NCI-H128 (cell line): ENCODE measurements at regions not wholly inside any gene's neighbourhood (a gene's known extent, or its start where the extent isn't known, plus 50 kb on each side); places are given as distances from the start of the nearest gene placed in this dataset.
"Not testable (repeated sequence)": the region's sequence is repeated elsewhere in the genome, so short reads cannot be mapped to it uniquely, and the experiment has no call there.

Experiments used
- DNase-seq: peaks from one replicate; lab custom pipeline; 2025; ENCODE audit not compliant: unreplicated experiment; lab: John Stamatoyannopoulos, UW

DNA sequence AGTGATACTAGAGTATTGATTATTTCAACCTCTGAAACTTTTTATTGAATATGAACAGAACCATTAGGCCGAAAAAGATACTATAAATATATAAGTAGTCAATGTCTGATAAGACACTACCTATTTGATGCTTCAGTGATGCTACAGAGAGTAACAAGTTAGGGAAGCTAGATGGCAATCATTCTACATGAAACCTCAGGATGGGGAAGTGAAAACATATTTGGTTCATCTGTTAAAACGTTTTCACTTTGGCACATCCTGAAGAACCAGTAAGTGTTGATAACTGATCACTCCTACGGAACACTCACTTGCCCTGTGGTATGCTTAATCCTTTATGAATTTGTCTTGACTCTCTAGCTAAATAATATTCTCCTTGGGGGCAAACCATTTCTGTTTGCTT is 1064.9 kb downstream of the NXPH1 start:
- DNase-seq = no peak

DNA sequence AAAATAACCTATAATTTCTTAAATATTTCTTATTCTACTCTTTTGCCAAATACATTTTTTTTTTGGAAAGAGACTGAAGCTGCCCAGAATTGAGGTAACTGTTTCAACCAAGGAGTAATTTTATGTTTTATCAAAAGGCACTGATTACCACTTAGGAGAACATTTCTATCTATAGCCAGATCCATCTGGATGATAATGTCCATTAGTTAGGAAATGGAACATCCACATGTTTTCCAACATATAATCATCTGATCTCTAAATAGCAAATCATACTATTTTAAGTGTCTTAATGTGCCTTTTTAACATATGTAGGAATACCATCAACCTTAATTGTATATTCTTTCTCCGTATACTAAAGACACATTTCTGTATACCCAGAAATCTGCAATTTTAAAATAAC is 1068.9 kb downstream of the NXPH1 start:
- DNase-seq = no peak

DNA sequence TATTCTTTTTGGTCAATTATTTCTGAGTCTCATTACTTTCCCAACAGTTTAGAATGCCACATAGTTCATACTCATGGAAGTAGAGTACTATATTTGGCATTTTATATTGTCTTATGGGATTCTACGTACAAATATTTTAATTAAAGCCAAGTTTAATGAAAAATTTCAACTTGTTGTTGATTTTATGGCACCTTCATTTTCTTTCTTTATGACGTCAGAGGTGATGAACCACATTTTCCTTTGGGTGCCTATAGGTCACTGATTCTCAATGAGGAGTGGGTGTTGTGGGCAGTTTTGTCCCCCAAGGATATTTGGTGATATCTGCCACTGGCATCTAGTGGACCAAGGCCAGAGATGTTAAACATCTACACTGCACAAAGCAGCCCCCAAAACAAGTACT is 1071.3 kb downstream of the NXPH1 start:
- no peak for DNase-seq

DNA sequence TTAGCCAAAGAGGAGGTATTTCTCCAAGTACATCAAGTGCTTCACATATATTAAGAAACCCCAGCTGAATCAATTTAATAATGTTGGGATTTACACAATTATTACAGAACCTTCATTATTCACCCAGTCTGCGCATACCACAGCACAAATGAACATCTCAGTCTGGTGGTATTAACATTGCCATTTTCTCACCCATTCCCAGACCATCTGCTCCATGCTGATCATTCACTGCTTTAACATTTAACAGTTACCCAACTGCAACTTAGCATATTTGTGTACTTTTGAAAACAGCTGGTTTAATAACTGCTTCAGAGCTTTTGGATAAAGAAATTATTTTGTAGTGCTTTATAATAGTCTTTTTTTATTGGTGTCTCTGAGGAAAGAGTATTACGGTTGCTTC is 1072.1 kb downstream of the NXPH1 start:
- no peak for DNase-seq

DNA sequence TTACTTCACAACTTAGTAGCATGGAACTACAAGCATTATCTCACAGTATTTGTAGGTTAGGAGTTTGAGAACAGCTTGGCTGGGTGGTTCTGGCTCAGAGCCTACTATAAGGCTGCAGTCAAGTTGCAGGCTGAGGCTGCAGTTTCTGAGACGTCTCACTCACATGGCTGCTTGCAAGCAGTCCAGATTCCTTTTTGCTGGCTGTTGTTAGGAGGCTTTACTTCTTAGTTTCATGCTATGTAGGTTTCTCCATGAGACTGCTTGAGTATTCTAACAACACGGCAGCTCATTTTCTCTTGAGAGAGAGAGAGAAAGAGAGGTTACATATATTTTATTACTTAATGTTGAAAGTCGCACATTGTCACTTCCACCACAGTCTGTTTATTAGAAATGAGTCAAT is 1073.9 kb downstream of the NXPH1 start:
- no peak for DNase-seq

DNA sequence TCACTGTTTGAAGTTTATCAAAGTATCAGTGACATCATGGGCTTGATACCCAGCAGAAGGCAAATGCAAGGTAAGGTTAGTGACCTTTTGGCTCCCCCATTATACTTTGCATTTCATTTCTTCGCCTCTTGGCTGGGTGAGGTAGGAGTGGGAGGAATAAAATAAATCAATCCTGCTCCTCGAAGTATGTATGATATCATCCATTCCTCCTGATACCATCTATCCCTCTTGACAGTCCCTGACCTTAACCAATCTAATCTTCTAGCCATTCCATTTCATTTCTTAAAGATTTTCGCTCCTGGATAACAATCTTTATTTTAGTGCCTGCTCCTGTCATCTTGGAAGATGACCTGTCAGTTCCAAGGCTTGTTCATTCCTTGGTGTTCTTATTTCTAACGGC is 1083.3 kb downstream of the NXPH1 start:
- DNase-seq = no peak

DNA sequence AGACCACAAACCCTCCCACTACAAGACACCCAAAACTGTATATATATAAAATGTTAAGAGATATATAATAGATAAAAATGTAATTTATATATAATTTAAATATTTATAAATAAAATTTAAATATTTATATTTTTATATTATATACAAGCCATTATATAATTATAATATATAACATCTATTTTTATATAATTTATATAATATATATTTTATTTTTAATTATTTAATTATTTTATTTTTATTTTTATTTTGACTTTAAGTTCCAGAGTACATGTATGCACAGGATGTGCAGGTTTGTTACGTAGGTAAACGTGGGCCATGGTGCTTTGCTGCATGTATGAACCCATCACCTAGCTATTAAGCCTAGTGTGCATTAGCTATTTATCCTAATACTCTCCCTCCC is 1090.2 kb downstream of the NXPH1 start:
- no peak for DNase-seq

DNA sequence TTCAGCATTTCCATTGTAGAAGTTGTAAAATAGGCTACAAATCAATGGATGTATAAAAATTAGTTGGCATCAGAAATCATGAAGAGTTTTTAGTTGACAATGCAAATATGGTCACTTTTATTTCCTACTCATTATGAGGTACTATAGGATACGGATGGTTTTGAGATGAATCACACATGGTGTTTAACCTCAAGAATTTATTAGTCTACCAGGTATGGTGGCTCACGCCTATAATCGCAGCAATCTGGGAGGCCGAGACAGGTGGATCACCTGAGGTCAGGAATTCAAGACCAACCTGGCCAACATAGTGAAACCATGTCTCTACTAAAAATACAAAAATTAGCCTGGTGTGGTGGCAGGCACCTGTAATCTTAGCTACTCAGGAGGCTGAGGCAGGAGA is 1119.0 kb downstream of the NXPH1 start:
- not testable (repeated sequence) for DNase-seq

DNA sequence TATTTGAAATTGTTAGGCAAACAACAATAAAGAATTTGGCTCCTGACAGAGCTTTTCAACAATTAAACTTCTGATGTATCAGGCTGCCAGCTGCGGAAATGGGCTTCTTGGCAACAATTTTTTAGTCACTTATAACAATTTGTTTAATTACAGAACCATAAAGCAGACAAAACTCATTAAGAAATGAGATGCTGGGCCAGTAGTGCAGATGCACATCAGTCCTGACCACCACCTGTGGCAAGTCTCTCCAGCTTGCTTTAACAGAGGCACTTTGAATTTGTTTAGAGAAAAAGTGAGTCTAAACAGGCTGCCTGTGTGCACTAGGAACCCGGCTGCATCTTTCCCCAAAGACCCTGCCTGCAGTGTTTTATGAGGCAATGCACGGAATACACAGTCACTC is 1124.4 kb downstream of the NXPH1 start:
- no peak for DNase-seq

DNA sequence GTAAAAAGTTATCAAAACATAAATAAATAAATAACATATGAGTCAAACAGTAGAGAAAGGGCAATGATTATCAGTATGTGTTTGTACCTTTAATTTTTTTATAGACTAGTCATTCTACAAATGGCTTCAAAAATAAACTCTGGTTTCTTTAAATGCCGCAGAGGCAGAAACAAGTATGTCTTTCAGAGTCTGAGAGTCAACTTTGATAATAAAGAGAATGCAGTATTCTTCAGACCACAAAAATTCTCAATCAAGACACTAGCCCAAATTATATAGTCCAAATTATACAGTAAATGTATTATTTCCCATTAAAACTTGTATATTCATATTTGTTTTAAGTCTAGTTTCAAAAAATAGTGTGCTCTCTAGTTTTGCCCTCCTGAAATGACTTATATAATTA is 1142.3 kb downstream of the NXPH1 start:
- no peak for DNase-seq

DNA sequence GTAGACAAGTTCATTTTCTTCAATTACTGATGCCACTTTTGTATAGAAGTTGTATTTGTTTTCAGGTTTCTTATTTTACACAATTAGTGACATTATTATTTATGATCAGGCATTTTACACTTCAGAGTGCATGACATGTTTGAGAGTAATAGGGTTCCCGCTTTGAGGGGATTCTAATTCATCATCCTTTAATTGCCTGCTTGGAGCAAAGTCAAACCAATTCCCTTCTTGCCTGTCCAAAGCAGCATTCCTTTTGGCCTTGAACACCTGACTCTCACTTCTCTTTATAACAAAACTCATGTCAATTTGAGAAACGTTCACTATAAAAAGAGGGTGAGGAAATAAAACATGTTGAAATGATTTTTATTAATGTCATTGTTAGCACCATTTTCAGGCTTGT is 1149.4 kb downstream of the NXPH1 start:
- DNase-seq = no peak

DNA sequence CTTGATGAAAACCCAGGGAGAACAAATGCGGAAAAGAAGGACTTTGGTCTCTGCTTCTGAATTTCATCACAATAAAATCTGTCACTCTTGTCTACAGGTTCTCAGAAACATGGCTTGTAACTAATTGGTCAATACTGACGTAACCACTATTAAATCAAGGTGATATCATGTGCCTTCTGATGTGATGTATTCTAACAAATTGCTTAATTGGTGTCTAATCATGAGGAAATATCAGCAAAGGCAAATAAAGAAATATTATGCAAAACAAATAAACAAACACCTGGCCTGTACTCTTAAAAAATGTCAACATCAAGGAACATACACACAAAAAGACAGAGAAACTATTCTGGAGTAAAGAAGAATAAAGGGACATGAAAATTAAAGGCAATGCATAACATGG is 1165.0 kb downstream of the NXPH1 start:
- DNase-seq = no peak

DNA sequence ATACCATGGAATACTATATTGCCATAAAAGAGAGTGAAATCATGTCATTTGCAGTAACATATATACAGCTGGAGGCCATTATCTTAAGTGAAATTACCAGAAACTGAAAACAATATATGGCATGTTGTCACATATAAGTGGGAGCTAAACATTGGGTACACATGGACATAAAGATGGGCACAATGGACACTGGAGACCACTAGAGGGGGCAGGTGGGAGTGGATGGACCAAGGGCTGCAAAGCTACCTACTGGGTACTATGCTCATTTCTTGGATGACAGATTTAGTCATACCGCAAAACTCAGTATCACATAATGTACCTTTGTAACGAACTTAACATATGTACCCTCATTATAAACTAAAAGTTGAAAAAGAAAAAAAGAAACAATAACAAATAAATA is 1167.6 kb downstream of the NXPH1 start:
- DNase-seq = no peak

DNA sequence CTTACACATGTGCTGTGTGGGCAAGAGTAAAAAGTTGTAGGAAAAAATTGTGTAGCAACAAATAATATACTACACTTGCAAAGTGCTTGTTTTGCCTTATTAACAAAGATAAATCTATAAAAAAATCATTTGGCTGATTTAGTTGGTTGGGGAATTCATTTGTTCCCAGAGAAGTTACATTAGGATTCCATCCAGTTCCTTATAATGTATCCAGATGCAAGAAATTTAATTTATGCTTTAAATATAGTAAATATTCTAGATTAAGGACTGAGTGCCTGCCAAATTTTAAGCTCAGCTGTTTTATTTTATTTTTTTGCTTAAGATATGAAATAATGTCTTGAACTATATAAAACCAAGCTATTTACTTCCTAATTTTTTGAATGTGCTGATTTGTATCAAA is 1169.9 kb downstream of the NXPH1 start:
- DNase-seq = no peak

DNA sequence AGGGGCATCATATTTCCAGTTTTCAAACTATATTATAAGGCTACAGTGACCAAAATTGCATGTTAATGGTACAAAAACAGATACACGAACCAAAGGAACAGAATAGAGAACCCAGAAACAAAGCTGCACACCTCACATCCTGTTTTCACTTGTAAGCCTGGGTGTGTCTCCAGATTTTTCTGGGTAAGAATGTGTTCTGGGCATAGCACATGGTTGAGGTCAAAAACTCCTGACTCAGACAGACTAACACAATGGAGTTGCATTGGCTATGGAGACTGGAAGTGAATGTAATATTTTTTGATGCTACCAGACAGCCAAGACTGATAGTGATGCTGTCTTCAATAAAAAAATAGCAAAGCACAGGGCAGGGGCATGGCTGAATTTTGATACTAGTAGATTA is 1175.2 kb downstream of the NXPH1 start:
- DNase-seq = no peak

DNA sequence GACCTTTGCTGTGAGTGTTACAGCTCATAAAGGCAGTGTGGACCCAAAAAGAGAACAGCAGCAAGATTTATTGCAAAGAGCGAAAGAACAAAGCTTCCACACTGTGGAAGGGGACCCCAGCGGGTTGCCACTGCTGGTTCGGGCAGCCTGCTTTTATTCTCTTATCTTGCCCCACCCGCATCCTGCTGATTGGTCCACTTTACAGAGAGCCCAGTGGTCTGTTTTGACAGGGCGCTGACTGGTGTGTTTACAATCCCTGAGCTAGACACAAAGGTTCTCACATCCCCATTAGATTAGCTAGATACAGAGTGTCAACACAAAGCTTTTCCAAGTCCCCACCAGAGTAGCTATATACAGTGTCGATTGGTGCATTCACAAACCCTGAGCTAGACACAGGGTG is 1187.5 kb downstream of the NXPH1 start:
- DNase-seq = not testable (repeated sequence)

DNA sequence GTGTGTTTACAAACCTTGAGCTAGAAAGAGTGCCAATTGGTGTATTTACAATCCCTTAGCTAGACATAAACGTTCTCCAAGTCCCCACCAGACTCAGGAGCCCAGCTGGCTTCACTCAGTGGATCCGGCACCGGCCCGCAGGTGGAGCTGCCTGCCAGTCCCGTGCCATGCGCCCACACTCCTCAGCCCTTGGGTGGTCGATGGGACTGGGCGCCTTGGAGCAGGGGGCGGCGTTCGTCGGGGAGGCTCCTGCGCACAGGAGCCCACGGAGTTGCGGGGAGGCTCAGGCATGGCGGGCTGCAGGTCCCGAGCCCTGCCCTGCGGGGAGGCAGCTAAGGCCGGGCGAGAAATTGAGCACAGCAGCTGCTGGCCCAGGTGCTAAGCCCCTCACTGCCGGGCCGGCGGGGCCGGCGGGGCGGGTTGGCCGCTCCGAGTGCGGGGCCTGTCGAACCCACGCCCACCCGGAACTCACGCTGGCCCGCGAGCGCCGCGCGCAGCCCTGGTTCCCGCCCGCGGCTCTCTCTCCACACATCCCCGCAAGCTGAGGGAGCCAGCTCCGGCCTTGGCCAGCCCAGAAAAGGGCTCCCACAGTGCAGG is 1188.0 kb downstream of the NXPH1 start:
- DNase-seq = not testable (repeated sequence)

DNA sequence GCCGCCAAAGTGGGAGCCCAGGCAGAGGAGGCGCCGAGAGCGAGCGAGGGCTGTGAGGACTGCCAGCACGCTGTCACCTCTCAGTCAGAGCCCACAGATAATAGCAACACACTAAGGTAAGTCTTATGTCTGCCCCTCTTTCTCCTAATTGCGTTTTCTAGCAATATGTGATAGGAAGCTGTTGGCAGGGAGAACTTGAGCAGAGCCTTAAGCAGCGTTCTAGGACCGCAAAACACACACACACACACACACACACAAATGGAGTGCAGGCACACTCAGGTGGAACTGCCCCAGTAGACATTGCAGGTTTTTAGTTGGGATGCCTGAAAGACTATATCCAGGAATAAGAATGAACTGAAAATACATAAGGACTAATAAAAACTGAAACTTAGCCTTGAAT is 1188.5 kb downstream of the NXPH1 start:
- no peak for DNase-seq

DNA sequence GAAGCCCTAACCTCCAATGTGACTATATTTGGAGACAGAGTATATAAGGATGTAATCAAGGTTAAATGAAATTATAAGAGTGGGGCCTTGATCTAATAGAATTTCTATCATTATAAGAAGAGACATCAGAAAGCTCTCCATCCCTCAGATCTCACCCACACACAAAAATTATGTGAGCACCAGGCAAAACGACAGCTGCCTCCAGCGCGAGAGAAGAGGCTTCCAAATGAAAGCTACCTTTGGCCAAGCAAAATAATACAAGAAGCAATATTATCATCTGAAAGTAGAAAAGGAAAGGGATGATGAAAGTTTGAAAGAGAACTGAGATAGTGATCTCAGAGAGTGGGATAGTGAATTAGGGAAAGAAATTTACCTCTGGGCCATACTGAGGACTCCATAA is 1192.5 kb downstream of the NXPH1 start:
- no peak for DNase-seq

DNA sequence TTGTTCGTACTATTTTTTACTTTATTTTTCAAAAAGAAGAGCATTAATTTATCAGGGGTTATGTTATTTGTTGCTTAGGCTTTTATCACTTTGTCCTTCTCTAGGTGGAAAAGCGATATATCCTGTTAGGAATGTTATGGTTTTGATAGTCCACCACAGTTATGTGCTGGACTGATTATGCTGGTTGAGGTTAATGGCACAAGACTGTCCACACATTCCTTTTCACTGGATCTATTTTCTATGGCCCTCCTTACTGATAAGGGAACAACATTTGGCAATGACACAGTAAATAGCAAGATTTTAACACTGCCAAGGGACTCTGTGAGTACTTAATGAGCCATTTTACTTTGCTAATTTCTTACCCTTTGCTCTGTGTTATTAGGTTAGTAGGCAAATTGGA is 1212.3 kb downstream of the NXPH1 start:
- no peak for DNase-seq

DNA sequence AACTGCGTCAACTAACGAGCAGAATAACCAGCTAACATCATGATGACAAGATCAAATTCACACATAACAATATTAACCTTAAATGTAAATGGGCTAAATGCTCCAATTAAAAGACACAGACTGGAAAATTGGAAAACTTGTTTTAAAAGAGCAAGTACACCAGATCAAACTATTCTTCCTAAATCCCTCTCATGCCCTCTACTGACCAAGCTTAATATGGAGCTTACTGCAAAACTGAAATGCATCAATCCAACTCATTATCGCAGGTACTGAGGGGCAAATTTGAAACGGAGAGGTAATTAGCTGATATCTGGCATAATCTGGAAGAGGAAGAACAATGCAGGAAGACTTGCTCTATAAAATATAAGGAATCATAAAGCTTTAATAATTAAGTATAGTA is 1223.8 kb downstream of the NXPH1 start:
- no peak for DNase-seq

DNA sequence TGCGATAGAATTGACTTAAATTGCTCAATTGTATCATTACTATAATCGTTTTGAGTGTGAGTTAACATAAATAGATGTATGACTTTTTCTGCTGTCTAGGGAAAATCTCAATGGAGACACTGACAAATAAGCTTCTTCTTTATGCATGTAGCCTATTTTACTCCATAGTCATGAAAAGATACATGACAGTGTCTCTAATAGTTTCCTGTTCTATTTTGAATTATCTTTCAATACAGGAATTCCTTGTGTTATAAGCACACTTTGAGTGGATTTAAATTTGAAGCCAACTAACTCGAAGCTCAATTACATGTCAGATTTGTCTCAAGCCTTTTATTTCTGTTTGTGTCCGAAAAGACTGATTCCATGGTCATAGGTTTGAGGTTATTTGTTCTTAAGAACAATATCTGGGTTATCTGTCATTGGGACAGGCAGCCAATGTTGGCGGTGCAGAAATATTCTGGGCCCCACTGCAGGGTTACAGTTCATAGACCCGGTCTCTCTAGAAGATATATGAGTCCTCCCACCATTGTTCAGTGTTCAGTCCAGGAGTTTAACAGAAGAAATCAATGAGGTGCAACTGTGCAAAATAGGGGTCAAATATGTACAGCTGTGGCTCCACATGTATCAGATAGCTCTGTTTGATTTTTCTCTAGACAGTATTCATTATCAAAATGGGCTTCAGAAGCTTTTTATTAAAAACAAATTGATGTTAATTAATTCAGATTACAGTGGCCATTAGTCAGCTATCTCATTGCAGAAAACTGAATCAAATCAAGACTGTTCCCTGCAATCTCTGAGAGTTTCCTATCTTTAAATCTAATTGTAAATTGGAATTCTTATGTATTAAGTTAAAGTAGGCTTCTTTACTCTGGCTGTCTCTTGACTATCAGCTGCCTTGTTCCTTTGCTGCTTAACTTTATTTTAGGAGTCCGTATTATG is 1238.8 kb downstream of the NXPH1 start:
- no peak for DNase-seq

DNA sequence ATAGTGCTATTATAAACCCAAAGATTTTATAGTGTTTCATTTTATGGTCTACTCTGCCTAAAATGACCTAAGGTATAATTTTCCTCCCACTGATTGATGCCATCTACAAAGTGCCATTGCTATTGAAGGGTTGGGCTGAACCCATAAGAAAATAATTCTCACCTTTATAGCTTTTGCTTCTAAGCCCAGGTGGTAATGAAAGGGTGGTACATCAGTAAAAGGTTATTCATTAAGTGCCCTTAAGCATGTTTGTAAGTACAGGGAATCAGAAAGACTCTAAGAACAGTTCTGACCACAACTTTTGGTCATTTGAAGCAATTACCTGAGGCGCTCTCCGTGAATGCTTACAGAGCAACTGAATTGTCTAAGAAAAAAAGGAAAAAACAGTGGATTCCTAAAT is 1247.3 kb downstream of the NXPH1 start:
- no peak for DNase-seq
